Nucleus accumbens (tissue), 56 donors: ENCODE measurements at regions not wholly inside any gene's neighbourhood (a gene's known extent, or its start where the extent isn't known, plus 50 kb on each side); places are given as distances from the start of the nearest gene placed in this dataset.
"Not testable (repeated sequence)": the region's sequence is repeated elsewhere in the genome, so short reads cannot be mapped to it uniquely, and the experiment has no call there.

Experiments
- DNase-seq, 56 donors: peaks; one replicate each; lab custom pipeline; 2025; lab: John Stamatoyannopoulos, UW

GRCh38 chr7:115654384-115655214 is 376.0 kb downstream of the TFEC start:
- peak in 2 of 56 donors; percentile 3 to 4 for DNase-seq

DNA sequence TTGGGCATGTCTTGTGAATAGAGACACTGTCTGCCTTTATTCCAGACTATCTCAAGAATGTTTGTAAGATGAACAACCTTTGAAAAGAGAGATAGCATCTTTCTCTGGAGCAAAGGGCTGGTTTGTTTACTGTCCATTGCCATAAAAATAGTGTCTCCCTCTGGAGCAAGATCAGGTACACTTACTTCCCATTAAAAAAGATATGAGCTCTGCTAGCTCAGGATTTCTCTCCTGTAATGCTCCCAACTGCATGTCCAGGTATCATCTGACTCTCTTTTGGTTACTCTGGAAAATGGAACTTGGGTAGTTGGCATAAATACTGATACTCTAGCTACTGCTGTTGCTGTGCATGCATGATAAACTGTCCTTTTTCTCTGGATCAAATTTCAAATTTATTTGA is 381.1 kb downstream of the TFEC start:
- no peak for DNase-seq

GRCh38 chr7:115647712-115648111 is 382.9 kb downstream of the TFEC start:
- no peak for DNase-seq

DNA sequence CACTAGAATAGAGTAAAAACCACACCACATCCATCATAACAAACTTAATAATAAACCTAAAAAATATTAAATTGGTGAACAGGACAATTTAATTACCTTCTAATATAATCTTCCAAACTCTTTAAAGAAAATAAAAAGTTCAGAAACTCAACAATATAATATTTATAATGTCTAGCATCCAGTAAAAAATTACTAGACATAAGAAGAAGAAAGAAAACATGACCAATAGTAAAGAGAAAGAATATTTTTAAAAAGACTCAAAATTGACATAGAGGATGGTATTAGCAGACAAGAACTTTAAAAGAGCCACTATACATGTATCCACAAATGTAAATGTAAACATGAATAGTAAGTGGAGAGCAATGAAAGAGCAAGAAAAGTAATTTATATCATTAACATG is 388.4 kb downstream of the TFEC start:
- DNase-seq, result no peak

- DNase-seq, result no peak
Observed at GRCh38 chr7:115638853-115639252, 391.7 kb downstream of the TFEC start.

GRCh38 chr7:115637128-115637527 is 393.4 kb downstream of the TFEC start:
- no peak for DNase-seq

DNA sequence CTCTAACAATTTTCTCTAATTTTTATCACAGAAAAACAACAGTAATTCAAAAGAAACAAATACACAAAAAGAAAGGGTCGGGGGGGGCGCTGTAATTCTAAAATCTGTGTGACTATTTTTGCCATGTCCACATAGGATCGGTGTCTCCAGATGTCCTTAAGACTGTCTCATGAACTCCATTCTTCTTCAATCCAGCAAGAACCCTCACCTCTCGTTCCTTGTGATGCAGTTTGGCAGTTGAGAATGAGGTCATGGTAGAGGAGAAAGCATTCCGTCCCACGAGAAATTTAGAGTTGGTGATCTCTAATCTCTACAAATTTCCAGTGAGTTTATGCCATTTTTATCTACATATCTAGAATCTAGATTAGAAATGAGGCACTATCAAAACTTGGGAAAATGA is 394.7 kb downstream of the TFEC start:
- no peak for DNase-seq

- no peak for DNase-seq
Observed at GRCh38 chr7:115635376-115635775, 395.2 kb downstream of the TFEC start.

- DNase-seq, result no peak
Observed at GRCh38 chr7:115634633-115635032, 395.9 kb downstream of the TFEC start.

DNA sequence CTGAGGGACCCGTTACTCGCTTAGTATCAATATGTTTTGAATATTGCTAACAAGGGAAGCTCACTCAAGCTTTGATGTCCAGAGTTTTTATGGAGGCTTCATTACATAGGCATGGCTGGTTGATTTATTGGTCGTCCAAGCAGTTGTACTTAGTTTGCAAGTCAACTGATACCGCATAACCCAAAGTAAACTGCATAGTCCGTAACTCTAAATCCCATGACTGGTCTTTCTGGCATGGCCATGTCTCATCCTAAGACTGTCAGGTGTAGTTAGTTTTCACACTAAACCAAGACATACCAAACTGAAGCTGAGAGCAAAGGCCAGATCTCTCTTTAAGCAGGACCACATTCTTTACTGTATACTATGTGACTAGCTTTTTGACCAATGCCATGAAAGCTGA is 397.9 kb downstream of the TFEC start:
- no peak for DNase-seq

DNA sequence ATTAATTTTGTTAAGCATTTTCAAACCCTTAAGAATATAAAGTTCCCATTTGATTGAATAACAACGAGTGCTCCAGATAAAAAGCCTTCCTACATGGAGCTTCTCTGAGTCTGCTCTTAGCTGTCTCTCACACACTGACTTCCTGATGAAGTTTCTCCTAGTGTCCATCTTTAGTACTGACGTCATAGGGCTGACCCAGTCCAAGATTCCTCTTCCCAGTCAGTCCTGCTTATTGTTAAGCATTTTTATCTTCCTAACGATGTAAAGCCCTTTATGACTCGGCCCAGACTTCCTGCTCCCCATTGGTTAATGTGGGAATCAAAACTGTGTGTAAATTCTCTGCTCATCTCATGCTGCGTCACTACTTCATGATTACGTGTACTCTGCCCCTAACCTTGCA is 398.8 kb downstream of the TFEC start:
- DNase-seq, result no peak

GRCh38 chr7:115630049-115630448 is 400.5 kb downstream of the TFEC start:
- no peak for DNase-seq

GRCh38 chr7:115618676-115619075 is 411.9 kb downstream of the TFEC start:
- no peak for DNase-seq

GRCh38 chr7:115613836-115614235 is 416.7 kb downstream of the TFEC start:
- DNase-seq, result no peak

DNA sequence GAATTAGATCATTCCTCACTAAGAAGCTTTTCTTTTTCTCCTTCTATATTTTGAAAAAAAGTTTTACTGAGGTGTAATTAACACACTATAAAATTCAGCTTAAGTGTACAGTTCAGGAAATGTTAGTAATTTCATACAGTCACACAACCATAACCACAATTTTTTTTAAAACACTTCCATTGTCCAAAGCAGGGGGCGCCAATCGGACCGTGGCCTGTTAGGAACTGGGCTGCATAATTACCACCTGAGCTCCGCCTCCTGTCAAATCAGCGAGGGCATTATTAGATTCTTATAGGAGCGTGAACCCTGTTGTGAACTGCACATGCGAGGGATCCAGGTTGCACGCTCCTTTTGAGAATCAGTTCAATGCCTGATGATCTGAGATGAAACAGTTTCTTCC is 427.1 kb downstream of the TFEC start:
- no peak for DNase-seq

DNA sequence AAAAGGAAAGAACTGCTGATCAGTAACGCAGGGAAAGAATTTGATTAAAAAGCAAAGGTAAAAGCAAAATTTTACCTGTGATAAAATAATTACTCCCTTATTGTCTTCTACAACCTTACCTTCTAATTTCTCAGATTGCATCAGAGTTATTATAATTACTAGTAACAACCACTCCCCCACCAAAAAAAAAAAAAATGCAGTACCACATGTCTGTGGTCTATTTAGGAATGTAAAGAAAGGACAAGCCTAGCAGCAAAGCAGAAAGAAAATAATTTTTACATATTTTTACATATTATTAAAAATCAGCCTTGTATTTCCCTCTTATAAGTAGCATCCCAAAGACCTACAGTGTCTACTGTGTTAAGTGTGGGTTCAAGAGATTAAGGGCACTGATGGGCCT is 430.4 kb downstream of the TFEC start:
- no peak for DNase-seq

DNA sequence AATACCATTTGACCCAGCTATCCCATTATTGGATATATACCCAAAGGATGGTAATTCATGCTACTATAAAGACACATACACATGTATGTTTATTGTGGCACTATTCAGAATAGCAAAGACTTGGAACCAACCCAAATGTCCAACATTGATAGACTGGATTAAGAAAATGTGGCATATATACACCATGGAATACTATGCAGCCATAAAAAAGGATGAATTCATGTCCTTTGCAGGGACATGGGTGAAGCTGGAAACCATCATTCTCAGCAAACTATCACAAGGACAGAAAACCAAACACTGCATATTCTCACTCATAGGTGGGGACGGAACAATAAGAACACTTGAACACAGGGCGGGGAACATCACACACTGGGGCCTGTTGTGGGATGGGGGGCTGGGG is 431.4 kb downstream of the TFEC start:
- DNase-seq, result not testable (repeated sequence)

DNA sequence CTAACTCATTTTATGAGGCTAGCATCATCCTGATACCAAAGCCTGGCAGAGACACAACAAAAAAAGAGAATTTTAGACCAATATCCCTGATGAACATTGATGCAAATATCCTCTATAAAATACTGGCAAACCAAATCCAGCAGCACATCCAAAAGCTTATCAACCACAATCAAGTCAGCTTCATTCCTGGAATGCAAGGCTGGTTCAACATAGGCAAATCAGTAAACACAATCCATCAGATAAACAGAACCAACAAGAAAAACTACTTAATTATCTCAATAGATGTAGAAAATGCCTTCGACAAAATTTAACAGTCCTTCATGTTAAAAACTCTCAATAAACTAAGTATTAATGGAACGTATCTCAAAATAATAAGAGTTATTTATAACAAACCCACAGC is 433.3 kb downstream of the TFEC start:
- DNase-seq, result not testable (repeated sequence)

GRCh38 chr7:115593111-115593510 is 437.5 kb downstream of the TFEC start:
- no peak for DNase-seq

DNA sequence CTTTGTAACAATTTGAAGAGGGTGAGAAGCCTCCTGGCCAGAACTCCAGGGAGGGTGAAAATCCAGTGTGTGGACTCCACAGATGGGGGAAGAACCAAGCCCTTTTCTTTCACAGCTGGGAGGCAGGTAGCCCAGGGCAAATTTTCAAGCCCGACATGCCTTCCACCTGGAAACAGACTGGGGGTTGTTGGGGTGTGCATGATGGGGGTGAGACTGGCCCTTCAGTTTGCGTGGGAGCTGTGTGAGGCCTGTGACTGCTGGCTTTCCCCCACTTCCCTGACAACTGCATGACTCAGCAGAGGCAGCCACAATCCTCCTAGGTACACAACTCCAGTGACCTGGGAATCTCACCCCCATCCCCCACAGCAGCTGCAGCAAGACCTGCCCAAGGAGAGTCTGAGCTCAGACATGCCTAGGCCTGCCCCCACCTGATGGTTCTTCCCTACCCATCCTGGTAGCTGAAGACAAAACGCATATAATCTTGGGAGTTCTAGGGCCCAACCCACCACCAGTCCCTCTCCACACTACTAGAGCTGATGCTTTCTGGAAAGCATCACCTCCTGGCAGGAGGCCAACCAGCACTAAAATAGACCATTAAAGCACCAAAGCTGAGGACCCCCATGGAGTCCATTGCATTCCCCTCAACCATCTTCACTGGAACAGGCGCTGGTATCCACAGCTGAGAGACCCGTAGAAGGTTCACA is 445.4 kb downstream of the TFEC start:
- no peak for DNase-seq

DNA sequence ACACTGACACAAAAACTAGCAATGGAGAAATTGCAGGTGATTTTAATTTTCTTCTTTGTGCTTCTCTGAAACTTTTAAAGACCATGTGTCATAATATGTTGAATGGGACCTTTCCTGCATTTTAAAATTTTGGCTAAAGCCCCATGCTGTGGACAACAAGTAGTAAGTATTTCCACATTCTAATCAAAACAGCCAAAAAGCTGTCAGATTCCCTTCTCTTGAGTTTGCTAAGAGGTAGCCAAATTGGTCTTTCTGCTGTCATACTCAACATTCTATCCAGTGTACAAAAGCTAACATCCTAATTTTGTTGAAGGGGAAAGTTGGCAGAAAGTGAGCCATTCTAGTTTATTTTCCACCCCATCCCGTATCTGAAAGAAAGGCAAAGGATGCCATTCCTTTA is 447.6 kb downstream of the TFEC start:
- DNase-seq, result no peak

GRCh38 chr7:115578576-115578975 is 452.0 kb downstream of the TFEC start:
- DNase-seq, result no peak
